HG02678 (cell line): ENCODE measurements at regions not wholly inside any gene's neighbourhood (a gene's known extent, or its start where the extent isn't known, plus 50 kb on each side); places are given as distances from the start of the nearest gene placed in this dataset.

Experiments used
- ATAC-seq: cut with Tn5 transposase; IDR thresholded peaks from one replicate; pipeline ENCODE4 v1.9.1; 2021; ENCODE audit warnings: mild to moderate bottlenecking, moderate library complexity; ENCODE audit not compliant: unreplicated experiment

DNA sequence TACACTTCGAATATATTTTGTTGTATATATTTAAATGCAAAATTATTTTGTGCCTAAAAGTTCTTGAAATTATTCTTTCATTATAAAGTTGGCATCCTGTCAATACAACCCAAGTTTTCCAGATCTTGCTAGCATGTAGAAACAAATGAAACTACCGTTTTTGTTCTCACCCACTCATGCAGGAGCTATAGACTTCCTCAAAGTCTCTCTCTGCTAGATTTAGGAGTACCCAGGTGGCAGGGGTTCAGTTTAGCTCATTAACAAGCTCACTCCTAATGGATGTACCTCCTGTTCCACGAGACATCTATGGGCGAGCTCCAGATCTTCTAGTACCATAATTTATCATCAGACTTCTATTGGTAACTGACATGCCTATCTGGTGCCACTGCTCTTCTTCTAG lies 390.2 kb upstream of the POU3F1 start:
- ATAC-seq = no peak

DNA sequence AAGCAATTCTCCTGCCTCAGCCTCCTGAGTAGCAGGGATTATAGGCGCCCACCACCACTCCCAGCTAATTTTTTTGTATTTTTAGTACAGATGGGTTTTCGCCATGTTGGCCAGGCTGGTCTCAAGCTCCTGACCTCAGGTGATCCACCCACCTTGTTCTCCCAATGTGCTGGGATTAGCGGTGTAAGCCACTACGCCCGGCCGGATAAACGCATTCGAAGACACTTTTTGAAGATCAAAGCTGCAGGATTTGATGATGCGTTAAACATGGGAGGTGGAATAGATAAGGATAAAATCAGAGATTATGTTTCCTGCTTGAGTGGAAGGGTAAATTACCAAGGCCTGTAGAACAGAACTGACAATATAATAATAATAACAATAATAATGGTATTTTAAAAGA lies 389.4 kb upstream of the POU3F1 start:
- ATAC-seq = no peak

DNA sequence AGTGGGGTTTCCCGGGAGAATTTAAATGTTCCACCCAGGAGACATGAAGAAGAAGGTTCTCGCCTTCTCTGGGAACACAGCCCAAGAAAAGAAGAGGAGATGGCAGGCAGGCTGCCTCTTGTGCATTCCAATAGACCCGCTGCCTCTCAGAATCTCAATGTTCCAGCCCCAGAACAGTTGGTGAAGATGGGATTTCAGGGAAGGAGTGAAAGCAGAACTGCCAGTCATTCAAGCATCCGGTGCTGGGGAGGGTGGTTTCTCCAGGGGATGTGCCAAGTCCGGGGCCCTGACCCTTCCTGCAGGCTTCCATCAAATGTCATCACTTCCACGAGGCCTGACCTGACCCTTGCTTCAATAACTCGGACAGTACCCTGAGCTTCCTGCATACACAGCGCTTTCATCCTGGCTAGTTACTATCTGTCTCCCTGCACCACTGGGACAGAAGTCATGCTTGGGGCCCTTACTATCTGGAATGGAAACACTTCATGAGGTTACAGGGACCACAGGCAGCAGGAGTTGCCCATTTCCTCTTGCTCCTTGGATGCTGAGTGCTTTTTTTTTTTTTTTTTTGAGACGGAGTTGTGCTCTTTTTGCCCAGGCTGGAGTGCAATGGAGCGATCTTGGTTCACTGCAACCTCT lies 386.6 kb upstream of the POU3F1 start:
- ATAC-seq = no peak

DNA sequence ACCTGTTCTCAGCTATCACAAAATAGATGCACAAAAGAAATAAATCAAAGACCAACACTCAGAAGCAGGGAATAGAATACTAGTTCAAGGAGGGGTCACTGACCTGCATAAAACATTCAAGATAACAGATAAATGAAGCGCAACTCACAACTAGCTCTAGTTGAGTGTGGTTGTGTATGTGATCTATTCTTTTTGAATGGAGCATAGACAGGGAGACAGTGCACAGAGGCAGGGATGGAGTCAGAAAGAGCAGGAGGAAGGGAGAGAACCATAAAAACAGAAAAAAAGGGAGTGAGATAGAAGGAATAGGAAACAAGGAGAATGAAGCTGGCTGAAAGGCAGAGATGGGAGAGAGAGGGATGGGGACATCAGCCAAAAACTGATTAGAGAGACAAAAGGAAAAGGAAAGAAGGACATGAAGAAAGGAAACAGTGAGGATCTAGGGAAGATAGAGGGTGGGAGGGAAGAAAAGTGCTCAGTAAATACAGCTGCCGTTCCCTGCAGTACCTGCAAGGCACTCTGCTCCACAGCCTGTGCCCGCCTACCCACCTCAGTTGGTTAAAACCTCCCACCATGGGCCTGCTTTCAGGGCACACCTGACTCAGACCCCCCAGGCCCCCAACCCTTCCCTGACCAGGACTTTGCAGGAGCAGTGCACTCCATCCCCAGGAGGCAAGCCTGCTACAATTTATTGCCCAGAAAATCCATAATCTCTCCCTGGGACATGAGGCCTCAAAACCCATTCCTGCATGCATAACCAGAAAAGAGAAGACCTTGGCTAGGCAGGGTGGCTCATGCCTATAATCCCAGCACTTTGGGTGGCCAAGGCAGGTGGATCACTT lies 385.2 kb upstream of the POU3F1 start:
- ATAC-seq = no peak

DNA sequence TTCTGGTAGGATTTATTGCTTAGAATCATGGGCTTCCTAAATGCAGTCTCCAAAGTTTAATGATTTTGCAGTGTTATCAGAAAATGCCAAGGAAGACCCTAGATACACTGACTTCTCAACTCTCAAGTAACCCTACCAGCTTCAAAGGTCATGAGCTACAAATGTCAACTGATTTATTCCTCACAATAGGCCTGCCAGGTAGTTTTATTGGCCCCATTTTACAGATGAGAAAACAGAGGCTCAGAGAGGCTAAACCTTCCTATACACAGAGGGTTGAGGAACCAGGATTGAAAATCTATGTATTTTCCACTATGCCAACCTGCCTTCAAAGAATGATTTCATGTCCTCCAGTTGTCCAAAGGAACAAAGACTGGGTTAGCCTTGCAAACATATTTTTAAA lies 384.4 kb upstream of the POU3F1 start:
- ATAC-seq = no peak

DNA sequence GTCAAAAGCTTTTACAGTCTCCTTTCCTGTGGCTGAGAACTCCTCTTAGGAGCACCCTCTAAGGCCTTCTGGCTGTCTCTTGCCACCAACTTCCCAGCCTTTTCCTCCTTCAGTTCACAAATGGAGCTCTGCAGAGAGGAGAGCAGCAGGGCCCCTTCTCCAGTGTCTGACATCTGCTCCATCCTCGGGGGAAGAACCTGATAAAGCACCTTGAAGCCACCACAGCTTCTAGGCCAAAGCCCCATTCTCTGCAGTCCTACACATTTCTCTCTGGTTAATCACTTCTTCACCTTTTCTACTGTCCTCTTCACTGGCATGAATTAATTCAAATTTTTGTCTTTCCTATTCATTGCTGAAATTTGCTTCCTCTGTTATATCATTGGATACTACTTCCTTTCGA lies 378.1 kb upstream of the POU3F1 start:
- no peak for ATAC-seq

DNA sequence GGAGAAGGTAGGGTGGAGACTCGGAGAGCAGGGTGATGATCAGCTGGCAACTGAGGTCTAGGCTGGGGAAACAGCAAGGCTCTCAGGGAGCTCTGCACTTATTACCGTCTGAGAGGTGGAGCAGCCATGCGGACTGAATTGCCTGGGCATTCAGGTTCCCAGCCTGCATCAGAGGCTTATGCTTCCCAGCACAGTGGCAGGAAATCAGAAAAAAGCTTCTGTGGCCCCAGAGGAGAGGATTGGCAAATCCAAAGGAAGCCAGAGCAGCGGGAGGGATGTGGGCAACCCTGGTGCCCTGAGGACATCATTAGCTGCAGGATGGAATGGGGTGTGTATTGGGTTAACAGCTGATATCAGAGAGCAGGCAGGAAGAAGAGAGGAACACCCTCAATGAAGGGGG lies 374.1 kb upstream of the POU3F1 start:
- no peak for ATAC-seq

DNA sequence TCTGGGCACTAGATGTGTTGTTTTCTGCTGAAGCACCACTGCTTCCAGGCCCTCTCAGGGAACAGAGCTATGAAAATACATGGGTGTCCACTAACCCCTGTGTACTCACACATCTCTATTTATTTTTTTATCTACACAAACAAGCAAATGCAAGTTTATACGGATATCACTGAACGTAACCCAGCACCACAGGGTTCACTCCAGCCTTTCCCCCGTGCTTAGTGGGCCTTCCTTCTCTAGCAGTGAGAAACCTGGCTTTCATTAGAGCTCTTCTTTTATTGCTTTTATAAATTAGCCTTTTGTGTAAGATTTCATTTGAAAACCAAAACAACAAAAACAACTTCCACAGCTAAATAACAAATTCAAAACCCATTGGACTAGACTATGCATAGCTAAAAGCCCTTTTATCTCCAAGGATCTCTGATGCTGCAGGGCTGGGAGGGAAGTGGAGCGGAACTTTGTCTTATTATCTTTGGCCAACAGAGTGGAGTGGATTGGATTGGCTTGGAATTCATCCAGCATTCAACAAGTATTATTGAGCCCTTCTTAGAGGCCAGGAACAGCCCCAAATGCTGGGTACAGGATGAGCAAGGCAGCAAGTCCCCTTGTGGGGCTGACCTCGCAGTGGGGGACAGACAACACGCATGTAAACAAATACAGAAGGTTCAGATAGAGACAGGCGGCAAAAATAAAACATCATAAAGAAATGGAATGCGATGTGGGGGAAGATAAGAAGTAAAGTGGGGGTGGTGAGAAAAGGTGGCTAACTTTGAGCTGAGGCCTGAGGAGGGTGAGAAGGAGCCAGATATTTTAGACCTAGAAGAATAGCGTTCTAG lies 371.8 kb upstream of the POU3F1 start:
- no peak for ATAC-seq

DNA sequence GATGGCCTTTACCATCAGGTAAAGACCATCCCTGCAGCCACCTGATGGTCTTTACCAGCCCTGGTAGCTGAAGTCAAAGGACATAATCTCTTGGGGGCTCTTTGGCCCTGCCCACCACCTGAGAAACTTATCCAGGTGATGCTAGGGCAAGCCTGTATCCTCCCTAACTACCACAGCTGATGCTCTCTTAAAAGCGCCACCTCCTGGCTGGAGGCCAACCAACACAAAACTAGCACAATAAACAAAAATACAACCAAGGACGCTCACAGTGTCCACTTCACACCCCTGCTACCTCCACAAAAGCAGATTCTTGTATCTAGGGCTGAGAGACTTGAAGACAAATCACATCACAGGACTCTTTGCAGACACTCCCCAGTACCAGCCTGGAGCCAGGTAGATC lies 357.1 kb upstream of the POU3F1 start:
- no peak for ATAC-seq

DNA sequence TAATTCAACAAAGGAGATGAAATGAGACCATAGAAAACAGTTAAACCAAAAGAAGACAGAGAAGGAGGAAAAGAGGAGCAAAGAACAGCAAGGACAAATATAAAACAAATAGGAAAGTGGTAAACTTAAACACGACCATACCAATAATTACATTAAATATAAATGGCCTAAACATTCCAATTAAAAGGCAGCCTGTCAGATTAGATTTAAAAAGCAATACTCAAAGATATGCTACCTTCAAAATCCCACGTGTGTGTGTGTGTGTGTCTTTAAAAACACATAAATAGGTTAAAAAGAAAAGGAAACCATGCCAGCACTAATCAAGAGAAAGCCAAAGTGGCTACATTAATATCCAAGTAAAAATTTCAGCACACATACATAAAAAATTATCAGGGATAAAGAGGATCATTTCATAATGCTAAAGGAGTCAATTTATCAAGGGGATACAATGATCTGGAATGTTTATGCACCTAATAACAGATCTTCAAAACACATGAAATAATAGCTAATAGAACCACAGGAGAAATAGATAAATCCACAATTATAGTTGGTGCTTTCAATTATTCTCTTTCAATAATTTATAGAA lies 355.7 kb upstream of the POU3F1 start:
- no peak for ATAC-seq

DNA sequence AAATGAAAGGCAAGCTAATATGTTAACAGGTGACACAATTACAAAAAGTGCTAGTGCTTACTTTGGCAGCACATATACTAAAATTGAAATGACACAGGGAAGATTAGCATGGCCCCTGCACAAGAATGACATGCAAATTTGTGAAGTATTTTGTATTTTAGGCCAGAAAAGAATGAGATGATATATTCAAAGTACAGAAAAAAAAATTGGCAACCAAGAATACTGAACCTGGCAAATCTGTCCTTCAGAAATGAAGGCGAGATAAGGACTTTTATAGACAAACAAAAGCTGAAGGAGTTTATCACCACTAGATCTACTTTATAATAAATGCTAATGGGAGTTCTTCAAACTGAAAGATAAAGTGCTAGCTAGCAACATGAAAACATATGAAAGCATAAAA lies 350.0 kb upstream of the POU3F1 start:
- ATAC-seq = no peak

DNA sequence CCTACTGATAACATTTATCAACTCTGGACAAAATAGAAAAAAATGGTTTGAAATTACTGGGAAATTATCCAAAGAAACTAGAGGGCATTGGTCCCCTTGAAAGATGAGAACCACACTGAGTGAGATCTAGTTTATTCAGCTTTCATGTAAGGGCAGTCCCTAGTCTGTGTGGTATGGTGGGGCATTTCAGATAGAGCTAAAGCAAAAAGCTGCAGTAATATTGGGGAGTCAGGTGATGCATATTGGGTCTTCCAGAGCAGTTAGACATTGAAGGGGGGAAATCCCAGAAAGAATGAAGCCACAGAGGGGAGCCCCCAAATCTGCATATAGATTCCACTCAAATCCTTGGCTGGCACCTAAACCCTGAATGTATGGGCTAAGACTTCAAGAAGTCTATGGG lies 347.7 kb upstream of the POU3F1 start:
- no peak for ATAC-seq

DNA sequence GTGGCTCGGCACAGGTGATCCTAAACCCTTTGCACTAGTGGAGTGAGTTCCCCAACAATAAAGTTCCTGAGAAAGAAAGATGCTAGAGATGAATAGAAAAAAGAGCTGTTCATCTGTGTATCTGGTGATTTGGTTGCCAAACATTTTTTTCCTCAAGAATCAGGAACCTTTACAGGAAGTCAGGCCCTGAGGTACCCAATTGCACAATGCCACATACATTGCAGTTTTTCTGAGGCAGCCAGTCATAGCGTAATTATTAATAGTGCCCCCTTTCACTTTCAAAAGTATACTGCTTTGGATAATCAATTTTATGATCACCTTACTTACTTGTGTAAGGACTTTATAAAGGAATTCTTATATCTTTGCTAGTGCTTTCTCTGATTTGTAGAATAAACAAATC lies 346.3 kb upstream of the POU3F1 start:
- no peak for ATAC-seq

DNA sequence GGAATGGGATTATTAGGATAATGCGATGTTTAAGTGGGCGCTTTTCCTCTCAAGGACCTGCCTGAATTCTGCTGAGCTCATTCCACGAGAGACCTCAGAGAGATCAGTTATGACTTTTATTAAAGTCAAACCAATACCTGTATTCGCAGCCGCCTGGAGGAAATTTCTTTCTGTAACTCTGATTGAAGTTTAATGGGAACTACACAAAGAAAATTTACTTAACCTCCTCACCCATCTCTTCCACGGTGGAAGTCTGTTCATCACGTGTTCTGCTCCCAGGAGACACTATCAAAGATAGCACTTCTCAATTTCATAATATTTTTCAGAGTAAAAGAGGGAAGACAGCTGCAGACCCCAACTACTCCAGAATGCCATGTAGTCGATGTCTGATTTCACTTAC lies 334.7 kb upstream of the POU3F1 start:
- no peak for ATAC-seq

DNA sequence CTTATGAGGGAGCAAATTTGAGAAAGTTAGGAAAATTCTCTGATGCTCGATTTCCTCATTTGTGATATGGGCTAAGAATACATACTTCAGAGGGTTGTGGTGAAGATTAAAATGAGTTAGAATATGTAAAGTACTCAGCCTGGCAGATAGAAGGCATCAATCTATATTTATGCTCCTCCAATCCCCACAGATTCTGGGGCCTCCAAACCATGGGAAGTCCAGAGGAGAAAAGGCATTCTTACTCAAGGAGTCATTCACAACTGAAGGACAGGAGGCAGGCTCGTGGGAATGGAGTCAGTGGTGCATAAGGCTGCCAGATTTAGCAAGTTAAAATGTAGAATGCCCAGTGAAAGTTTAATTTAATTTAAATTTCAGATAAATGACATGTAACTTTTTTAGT lies 330.0 kb upstream of the POU3F1 start:
- ATAC-seq = no peak

DNA sequence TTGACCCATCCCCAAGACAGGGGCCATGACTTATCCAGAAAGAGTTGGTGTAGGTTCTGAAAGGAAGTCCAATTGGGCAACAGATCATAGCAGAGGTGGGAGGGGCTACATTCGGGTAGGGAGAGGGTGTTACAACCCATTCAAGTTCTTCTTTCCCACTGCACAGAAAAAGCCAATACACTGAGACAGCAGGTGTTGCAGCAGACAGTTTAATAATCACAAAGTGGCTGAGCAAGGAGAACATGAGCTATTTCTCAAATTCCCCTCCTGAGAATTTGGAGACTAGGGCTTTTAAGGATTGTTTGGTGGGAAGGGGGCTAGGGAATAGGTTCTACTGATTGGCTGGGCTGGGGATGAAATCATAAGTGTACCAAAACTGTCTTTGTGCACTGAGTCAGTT lies 328.4 kb upstream of the POU3F1 start:
- ATAC-seq = no peak

DNA sequence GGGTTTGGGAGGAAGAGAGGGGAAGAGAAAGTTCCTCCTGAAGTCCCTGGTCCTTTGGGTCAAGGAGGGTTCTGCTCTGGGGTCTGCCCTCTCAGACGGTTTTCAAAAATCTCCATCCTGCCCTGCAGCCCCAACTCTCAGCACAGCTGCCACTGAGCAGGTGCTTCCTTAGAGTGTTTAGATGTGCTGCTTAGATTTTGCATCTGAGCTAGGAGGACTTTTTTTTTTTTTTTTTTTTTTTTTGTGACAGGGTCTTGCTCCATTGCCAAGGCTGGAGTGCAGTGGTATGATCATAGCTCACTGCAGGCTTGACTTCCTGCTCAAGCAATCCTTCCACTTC lies 324.9 kb upstream of the POU3F1 start:
- no peak for ATAC-seq

DNA sequence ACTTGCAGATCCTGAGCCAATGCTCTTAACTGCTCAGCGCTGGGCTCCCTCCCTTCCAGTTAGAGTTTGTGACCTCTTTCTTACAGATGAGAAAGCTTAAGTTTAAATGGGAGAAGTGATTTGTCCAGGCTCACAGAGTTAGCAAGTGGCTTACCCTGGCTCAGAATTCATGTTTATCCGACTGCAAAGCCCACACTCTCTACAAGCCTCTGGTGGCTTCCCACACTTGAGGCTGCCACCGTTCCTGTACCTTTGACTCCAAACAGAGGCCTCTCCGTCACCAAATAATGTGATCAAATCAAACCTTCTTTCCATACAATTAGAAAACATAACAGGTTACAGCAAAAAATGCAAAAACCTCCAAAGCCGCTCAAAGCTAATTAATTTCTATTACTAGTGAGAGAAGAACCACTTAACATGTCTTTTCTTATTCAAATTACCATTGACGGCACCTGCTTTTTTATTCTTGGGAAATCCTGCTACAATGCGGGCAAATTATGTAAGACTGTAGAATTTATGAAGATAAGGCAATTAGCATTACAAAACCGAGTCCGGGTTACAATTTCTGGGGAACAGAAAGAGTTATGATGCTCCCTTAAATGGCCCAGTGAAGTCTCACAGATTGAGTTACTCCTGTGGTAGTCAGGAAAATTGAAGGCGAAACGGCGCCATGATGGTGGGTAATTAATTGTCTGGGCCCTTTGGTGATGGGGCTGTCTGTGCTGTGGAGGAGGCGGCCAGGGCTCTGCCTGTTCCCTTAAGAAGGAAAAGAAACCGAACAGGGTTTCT lies 324.3 kb upstream of the POU3F1 start:
- no peak for ATAC-seq

DNA sequence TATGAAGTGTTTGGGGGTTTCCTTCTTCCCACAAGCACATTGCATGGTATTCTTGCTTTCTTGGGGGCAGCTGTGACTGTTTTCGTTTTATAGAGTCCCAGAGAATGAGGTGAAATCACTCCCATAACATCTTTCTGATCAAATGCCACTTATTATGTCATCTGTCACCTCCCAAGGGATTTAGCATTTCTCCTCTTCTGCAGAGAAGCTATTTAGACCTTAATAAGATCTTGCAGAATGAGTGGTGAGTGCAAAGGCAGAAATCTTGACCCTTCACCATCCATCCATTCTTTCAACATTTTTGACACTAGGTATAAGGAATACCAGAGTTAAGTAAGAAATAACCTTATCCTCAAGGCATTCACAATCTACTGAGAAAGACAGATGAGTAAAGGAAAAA lies 318.6 kb upstream of the POU3F1 start:
- no peak for ATAC-seq

DNA sequence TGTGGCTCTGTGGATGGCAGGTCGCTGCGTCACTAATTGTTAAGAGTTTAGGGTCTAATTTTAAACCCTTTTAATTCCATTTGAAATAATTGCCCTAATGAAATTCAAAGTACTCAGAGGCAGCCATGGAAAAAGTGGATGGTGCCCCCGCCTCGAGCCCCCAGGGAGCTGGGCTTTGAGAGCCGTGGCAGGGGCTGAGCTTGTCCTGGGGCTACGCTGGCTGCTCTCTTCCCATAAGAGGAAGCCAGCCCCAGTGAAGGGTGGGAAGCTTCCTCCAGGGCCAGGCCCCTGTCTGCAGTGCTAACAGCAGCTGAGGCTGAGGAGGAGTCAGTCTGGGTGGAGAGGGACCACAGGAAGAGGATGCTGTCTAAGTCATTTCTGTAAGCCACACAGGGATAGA lies 315.0 kb upstream of the POU3F1 start:
- ATAC-seq = no peak

DNA sequence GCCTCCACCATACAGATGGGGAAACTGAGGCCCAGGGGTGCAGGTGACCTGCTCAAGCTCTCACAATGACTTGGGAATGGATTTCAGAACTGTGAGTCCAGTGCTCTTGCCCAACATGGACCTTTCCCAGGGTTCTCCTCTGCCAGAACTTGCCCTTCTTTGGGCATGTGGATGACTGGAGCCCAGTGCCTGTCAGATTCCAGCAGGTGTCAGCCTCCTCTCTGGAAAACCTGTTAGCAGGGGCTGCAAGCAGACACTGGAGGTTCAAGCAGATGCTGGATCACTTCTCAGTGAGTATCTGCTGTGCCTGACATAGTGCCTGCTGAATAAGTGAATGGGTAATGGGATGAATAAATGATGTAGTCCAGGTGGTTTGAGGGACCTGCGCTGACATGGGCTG lies 314.2 kb upstream of the POU3F1 start:
- ATAC-seq = no peak
